ENCODE measurements at regions not wholly inside any gene's neighbourhood (a gene's known extent, or its start where the extent isn't known, plus 50 kb on each side); places are given as distances from the start of the nearest gene placed in this dataset.

DNA sequence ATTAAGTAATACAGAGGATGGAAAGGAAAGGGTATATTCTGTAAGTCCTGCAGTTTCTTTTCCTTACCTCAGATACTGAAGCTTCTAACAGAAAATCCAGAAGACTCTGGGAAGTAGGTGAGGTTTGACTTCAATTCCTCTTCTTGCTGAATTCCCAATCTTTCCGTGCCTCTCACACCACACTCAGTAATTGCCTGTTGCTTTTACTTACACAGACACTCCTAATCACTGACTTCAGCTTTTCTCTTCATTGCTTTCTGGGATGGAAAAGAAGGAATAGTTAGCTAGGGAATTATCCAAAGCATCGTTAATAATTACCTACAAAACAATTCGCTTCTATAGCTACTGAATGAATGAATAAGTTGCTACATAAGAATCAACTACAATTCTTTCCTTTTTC is 163.6 kb downstream of the FBXO8 start:
- Histone ChIP-seq H3K18ac (ENCODE audit: extremely low read depth, low read length) (no peak overlapping the region), H3K9ac (replicated peaks in 1 of 4; ENCODE audit: extremely low read depth in 1 of 4, low read depth in 3 of 4, low read length in 3 of 4) (no peak overlapping the region), H3K23me2 (ENCODE audit: low read depth, low read length) (no peaks in the 10 kb centered on the region), H3K27ac (ENCODE audit: low read depth, low read length) (no peak overlapping the region), H4K91ac (replicated peaks; ENCODE audit: insufficient read length, low read length) (no peak overlapping the region), H3K79me1 (ENCODE audit: low read depth, low read length) (no peaks in the 10 kb centered on the region), H4K8ac (ENCODE audit: extremely low read depth, insufficient read depth, low read length) (no peak overlapping the region), H4K20me1 (replicated peaks in 1 of 2; ENCODE audit: control insufficient read depth in 1 of 2, insufficient read depth in 2 of 2, low read length in 2 of 2) (no peaks in the 10 kb centered on the region), H2BK12ac (ENCODE audit: low read depth, low read length) (no peak overlapping the region), H3K23ac (ENCODE audit: insufficient read length) (no peak overlapping the region), H3K4me2 (ENCODE audit: insufficient read depth in 1 of 2, low read depth in 2 of 2, low read length in 2 of 2) (peak overlapping the region in 1 of 2 experiments; percentile 26; a peak in 1 of 4 replicates), H2BK120ac (replicated peaks; ENCODE audit: low read depth, low read length) (no peak overlapping the region), H3K36me3 (ENCODE audit: control insufficient read depth in 2 of 4, insufficient read depth in 4 of 4, low read length in 3 of 4) (no peaks in the 10 kb centered on the region), H3K27me3 (replicated peaks in 1 of 4; ENCODE audit: control insufficient read depth in 3 of 4, extremely low read depth in 1 of 4, insufficient read depth in 3 of 4, low read length in 3 of 4) (no peaks in the 10 kb centered on the region), H3K79me2 (ENCODE audit: control insufficient read depth in 1 of 2, insufficient read depth in 2 of 2, low read length in 2 of 2) (no peaks in the 10 kb centered on the region), H3K4me1 (replicated peaks in 1 of 4; ENCODE audit: control insufficient read depth in 3 of 4, insufficient read depth in 4 of 4, low read length in 3 of 4) (no peaks in the 10 kb centered on the region), H4K5ac (ENCODE audit: insufficient read length, low read depth, low read length) (no peak overlapping the region), H2AK5ac (ENCODE audit: low read depth, low read length) (no peak overlapping the region), H2BK15ac (ENCODE audit: low read length) (no peak overlapping the region), H3K4me3 (ENCODE audit: extremely low read depth in 1 of 4, insufficient read depth in 2 of 4, low read depth in 3 of 4, low read length in 4 of 4) (no peak overlapping the region; a peak in 1 of 8 replicates), H2BK5ac (ENCODE audit: low read depth, low read length) (no peak overlapping the region), H3K14ac (ENCODE audit: insufficient read length) (no peak overlapping the region), H2AFZ (ENCODE audit: low read length) (no peak overlapping the region), H3K4ac (replicated peaks; ENCODE audit: insufficient read length, low read depth, low read length) (no peak overlapping the region), H2BK20ac (ENCODE audit: low read length) (no peak overlapping the region), H3K9me3 (ENCODE audit: insufficient read depth in 2 of 2, low read depth in 1 of 2, low read length in 1 of 2) (no peaks in the 10 kb centered on the region), H3K56ac (replicated peaks; ENCODE audit: insufficient read length, low read depth, low read length) (no peak overlapping the region)
- CTCF ChIA-PET (ENCODE audit: partially characterized antibody) = interaction anchor here (0.7 to 2.1 kb wide), 19 partner anchors 9 to 435 kb away, joined by 3 to 24 read pairs (median 3); no protein-coding TSS in a partner anchor
- DNase-seq (ENCODE audit: low read depth in 1 of 2, low spot score in 2 of 2) = no peak
- 79% methylated on average over 3 of the region's 3 CpGs; no CpG with 5 or more reads in 1 of the 2 experiments for WGBS, 2 experiments (ENCODE audit: extremely low coverage in 1 of 2, insufficient coverage in 1 of 2, insufficient read length in 1 of 2, insufficient replicate concordance in 2 of 2, low coverage in 1 of 2, low lambda C conversion rate in 2 of 2, missing lambda C conversion rate in 1 of 2)
- FAIRE-seq = no peak
- POLR2A ChIA-PET (ENCODE audit: partially characterized antibody) = no interaction called here
- TF ChIP-seq KDM5A (IDR thresholded peaks at IDR 0.05; ENCODE audit: low read length) (no peak), MAFK (IDR thresholded peaks at IDR 0.05; ENCODE audit: low read depth, low read length) (no peak), FOSL1 (IDR thresholded peaks at IDR 0.05; ENCODE audit: insufficient read depth, low read depth, low read length) (no peak), PHF8 (conservative IDR thresholded peaks at IDR 0.05; ENCODE audit: low read depth, low read length) (no peak), SIRT6 (IDR thresholded peaks at IDR 0.05; ENCODE audit: low read length) (no peak), GABPA (IDR thresholded peaks at IDR 0.05; ENCODE audit: borderline replicate concordance, insufficient read depth, low read length) (no peak), TAF7 (optimal IDR thresholded peaks at IDR 0.05; ENCODE audit: borderline replicate concordance, low read depth, low read length) (no peak), CEBPB (IDR thresholded peaks at IDR 0.05; ENCODE audit: low read depth, low read length) (no peak), CBX8 (IDR thresholded peaks at IDR 0.05; ENCODE audit: borderline replicate concordance, low read depth, low read length) (no peak), BACH1 (IDR thresholded peaks at IDR 0.05; ENCODE audit: low read length) (no peak), EGR1 (IDR thresholded peaks at IDR 0.05; ENCODE audit: borderline replicate concordance, low read depth, low read length) (no peak), BRCA1 (IDR thresholded peaks at IDR 0.05; ENCODE audit: low read depth, low read length) (no peak)
- TF ChIP-seq, protein P1, sequence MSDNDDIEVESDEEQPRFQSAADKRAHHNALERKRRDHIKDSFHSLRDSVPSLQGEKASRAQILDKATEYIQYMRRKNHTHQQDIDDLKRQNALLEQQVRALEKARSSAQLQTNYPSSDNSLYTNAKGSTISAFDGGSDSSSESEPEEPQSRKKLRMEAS (IDR thresholded peaks at IDR 0.05) = no peak
